ENCODE measurements at regions not wholly inside any gene's neighbourhood (a gene's known extent, or its start where the extent isn't known, plus 50 kb on each side); places are given as distances from the start of the nearest gene placed in this dataset.

GRCh38 chr7:50865450-50865849 lies 82.8 kb upstream of the GRB10 start:
- Histone ChIP-seq H3K4me3 (no peak overlapping the region), H3K27ac (no peak overlapping the region), H3K4me1 (no peaks in the 10 kb centered on the region), H3K9me3 (no peaks in the 10 kb centered on the region), H3K36me3 (no peaks in the 10 kb centered on the region), H3K27me3 (no peaks in the 10 kb centered on the region)
- no peak for TF ChIP-seq CTCF (IDR thresholded peaks at IDR 0.05)
- DNase-seq, result no peak
- no peak for ATAC-seq
- intact Hi-C loops (cut with DNase I), result no loop called here

GRCh38 chr7:50864694-50865093 lies 82.0 kb upstream of the GRB10 start:
- H3K27me3 ChIP-seq, result no peaks in the 10 kb centered on the region
- no peak for ATAC-seq

GRCh38 chr7:50863053-50863452 lies 80.4 kb upstream of the GRB10 start:
- no peak for ATAC-seq
- no peak for DNase-seq
- no peak for TF ChIP-seq CTCF (IDR thresholded peaks at IDR 0.05)
- Histone ChIP-seq H3K27me3 (no peaks in the 10 kb centered on the region), H3K9me3 (no peaks in the 10 kb centered on the region), H3K4me1 (no peaks in the 10 kb centered on the region), H3K27ac (no peak overlapping the region), H3K36me3 (no peaks in the 10 kb centered on the region), H3K4me3 (no peak overlapping the region)
- intact Hi-C loops (cut with DNase I), result no loop called here

More at GRCh38 chr7:50864694-50865093, 82.0 kb upstream of the GRB10 start:
- no peak for DNase-seq
- H3K4me3 ChIP-seq, result no peak overlapping the region
- TF ChIP-seq CTCF (IDR thresholded peaks at IDR 0.05), result no peak
- intact Hi-C loops (cut with DNase I), result no loop called here
- no peak overlapping the region for H3K27ac ChIP-seq
- H3K36me3 ChIP-seq, result no peaks in the 10 kb centered on the region
- H3K9me3 ChIP-seq, result no peaks in the 10 kb centered on the region
- no peaks in the 10 kb centered on the region for H3K4me1 ChIP-seq

GRCh38 chr7:50862302-50862701 lies 79.6 kb upstream of the GRB10 start:
- H3K9me3 ChIP-seq, result no peaks in the 10 kb centered on the region
- intact Hi-C loops (cut with DNase I), result no loop called here
- H3K4me1 ChIP-seq, result no peaks in the 10 kb centered on the region
- no peak for ATAC-seq
- H3K4me3 ChIP-seq, result no peak overlapping the region
- H3K36me3 ChIP-seq, result no peaks in the 10 kb centered on the region
- TF ChIP-seq CTCF (IDR thresholded peaks at IDR 0.05), result no peak
- H3K27ac ChIP-seq, result no peak overlapping the region
- no peaks in the 10 kb centered on the region for H3K27me3 ChIP-seq
- no peak for DNase-seq

GRCh38 chr7:50860598-50860997 lies 77.9 kb upstream of the GRB10 start:
- TF ChIP-seq CTCF (IDR thresholded peaks at IDR 0.05), result no peak
- no peak for ATAC-seq
- Histone ChIP-seq H3K27me3 (no peaks in the 10 kb centered on the region), H3K36me3 (no peaks in the 10 kb centered on the region), H3K27ac (no peak overlapping the region), H3K4me3 (no peak overlapping the region), H3K9me3 (no peaks in the 10 kb centered on the region), H3K4me1 (no peaks in the 10 kb centered on the region)
- intact Hi-C loops (cut with DNase I), result no loop called here
- DNase-seq, result no peak

- Histone ChIP-seq H3K36me3 (no peaks in the 10 kb centered on the region), H3K27ac (no peak overlapping the region), H3K9me3 (no peaks in the 10 kb centered on the region), H3K4me3 (no peak overlapping the region), H3K4me1 (no peaks in the 10 kb centered on the region), H3K27me3 (no peaks in the 10 kb centered on the region)
- intact Hi-C loops (cut with DNase I), result no loop called here
- TF ChIP-seq CTCF (IDR thresholded peaks at IDR 0.05), result no peak
- DNase-seq (no peak), ATAC-seq (no peak)
Measured at GRCh38 chr7:50860174-50860573, 77.5 kb upstream of the GRB10 start.

Measured in upper lobe of right lung (tissue), 1 donor.